Skin epidermis (tissue), 12 donors: ENCODE measurements at regions not wholly inside any gene's neighbourhood (a gene's known extent, or its start where the extent isn't known, plus 50 kb on each side); places are given as distances from the start of the nearest gene placed in this dataset.

Source experiments
- H3K27ac ChIP-seq, 21 experiments: fragments of 200-600 bp; sonication (generic) in 11 of 21; one replicate each; pipeline ENCODE4 v1.5.0; 2020; ENCODE audit warnings: mild to moderate bottlenecking in 3 of 21, inconsistent platforms in 2 of 21, moderate library complexity in 2 of 21
- H3K4me3 ChIP-seq, 7 experiments: fragments of 200-600 bp; sonication (generic) in 2 of 7; one replicate each; pipeline ENCODE4 v1.5.0; 2020; ENCODE audit warnings: inconsistent platforms in 2 of 7, mild to moderate bottlenecking in 2 of 7, moderate library complexity in 1 of 7

DNA sequence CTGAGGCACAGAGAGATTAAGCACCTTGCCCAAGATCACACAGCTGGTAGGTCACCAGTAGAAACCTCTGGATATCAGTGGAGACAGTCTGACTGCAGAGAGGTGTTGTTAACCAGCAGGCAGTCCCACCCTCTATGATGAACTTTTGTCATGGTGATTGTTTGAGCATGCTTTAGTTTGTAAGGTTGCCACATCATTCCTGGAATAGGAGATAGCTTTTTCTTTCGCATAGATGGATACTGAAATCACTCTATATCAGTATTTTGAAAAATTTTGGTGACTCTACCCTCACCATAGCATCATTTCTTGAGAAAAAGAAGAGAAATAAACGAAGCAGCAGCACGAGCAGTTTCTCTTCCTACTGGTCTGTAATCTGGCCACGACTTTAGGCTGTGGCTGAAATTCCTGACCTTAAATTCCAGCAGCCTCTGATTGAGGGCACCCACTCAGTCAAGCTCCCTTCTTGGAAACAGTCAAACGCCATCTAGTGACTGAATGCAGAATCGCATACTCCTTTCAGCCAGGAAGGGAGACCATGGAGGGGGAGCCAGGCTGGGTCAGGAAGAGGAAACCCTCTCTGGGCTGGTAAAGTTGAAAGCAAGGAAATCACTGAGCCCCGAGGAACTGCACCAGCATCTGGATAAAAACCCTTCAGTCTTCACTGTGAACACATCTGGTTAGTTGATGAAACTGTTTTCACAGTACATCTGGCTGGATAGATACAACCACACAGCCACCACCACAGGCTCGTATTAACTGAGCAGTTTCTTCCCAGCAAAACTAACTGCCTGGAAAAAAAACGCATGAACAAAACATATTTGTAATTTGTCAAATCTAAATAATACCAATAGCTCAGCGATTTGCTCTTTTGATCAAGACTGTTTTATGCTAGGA is 108.5 kb upstream of the XYLT1 start:
- H3K4me3 ChIP-seq = no peak overlapping the region
- peak overlapping the region in 7 of 21 experiments; percentile 10 to 47 (median 20) for H3K27ac ChIP-seq

- no peak overlapping the region for H3K27ac ChIP-seq
- no peak overlapping the region for H3K4me3 ChIP-seq
Measured at GRCh38 chr16:17574256-17574655, 103.5 kb upstream of the XYLT1 start.

DNA sequence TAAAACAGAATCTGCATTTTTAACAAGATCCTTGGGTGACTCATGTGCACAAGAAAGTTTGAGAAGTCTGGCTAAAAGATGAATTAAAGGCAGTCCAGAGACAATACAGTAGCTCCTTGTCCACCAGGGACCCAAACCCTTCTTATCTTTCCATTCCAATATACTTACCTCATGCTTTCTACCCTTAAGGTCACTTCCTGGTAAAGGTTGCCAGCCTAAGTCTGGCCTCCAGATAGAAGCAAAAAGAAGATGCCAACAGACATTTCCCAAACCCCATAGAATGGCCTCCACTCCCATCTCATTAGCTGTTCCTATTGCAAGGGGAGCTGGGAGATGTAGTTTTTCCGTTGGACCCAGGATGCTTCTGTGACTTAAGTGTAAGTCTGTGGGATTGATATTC is 101.4 kb upstream of the XYLT1 start:
- Histone ChIP-seq H3K27ac (peak overlapping the region in 6 of 21 experiments; percentile 23 to 59 (median 48)), H3K4me3 (no peak overlapping the region)

DNA sequence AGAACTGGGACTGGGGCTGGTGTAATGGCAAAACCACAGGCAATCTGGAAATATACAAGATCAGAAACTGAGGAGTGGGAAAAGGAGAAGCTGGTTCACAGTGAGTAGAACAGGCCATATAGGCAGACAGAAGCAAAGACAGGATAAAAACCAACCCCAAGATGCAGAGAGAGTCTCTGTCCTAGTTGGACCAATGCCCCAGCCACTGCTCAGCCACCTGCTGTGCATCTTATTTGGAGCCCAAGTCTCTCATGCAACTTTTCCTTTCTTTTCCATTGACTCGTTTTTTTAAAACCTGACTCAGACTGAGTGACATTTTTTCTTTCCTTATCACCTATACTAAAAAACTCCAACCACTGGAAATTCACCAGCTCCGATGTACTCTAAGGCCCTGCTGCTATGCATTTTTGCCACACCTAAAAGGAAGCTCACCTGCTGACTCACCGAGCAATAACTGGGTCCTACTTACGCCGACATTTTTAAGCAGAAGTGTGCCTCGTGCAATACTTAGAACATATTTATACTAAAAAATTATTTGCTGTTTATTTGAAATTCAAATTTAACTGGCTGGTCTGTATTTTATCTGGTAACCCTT is 100.8 kb upstream of the XYLT1 start:
- Histone ChIP-seq H3K27ac (peak overlapping the region in 7 of 21 experiments; percentile 15 to 59 (median 44)), H3K4me3 (no peak overlapping the region)

DNA sequence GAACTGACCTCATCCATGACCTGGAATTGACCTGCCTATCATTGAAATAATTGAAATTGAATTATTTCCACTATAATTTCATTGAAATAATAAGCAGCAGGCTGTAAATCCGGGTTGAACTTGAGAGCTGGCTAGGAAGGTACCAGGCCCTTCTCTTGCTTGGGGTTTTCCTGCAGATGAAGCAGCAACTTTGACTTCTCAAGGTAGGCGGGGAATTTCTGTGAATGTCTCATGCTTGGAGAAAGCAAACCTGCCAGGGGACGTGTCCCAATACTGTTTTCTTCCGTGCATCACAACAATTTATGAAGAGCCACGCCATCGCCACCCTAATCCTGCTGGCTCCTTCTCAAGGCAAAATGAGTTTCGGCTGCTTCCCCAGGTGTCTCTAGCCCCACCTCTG is 97.5 kb upstream of the XYLT1 start:
- H3K27ac ChIP-seq = peak overlapping the region in 13 of 21 experiments; percentile 2 to 76 (median 48)
- H3K4me3 ChIP-seq = no peak overlapping the region

- peak overlapping the region in 12 of 21 experiments; percentile 17 to 72 (median 44) for H3K27ac ChIP-seq
Measured at GRCh38 chr16:17567455-17567854, 96.7 kb upstream of the XYLT1 start.

GRCh38 chr16:17566656-17567450 is 96.1 kb upstream of the XYLT1 start:
- Histone ChIP-seq H3K27ac (peak overlapping the region in 15 of 21 experiments; percentile 2 to 72 (median 48)), H3K4me3 (no peak overlapping the region)

More at GRCh38 chr16:17567455-17567854, 96.7 kb upstream of the XYLT1 start:
- no peak overlapping the region for H3K4me3 ChIP-seq

DNA sequence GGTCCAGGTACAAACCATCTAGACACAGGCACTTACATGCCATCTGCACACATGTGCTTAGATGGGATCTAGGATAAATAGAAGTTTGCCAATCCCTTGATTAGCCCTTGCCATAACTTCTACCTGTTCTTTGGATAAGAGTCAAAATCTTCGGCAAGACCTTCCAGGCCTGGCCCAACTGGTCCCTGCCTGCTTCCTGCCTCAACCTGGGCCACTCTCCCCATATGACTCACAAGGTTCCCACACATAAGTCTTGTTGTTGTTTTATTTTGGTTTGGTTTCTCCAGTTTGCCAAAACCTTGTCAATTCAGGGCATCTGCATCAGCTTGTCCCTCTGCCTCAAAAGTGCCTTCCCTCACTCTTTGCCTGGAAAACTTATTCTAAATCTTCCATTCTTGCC is 95.3 kb upstream of the XYLT1 start:
- Histone ChIP-seq H3K27ac (peak overlapping the region in 15 of 21 experiments; percentile 2 to 72 (median 48)), H3K4me3 (no peak overlapping the region)

DNA sequence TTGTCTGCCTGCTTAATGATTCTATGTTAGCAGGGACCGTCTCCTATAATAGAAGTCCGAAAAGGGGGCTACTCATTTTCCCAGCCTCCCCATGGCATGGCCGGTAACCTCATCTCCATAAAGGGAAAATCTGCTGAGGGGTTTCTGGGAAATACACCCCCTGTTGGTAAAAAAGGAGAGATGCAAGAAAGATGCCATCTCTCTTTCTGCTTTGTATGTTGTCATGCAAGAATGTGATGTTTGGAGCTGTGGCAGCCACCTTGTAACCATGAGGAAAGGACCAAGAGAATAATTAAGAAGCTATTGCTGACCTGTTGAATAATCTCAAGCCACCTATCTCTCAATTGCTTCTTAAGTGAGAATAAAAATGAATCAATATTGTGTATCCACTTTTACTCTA is 94.8 kb upstream of the XYLT1 start:
- peak overlapping the region in 9 of 21 experiments; percentile 16 to 66 (median 54) for H3K27ac ChIP-seq
- no peak overlapping the region for H3K4me3 ChIP-seq

DNA sequence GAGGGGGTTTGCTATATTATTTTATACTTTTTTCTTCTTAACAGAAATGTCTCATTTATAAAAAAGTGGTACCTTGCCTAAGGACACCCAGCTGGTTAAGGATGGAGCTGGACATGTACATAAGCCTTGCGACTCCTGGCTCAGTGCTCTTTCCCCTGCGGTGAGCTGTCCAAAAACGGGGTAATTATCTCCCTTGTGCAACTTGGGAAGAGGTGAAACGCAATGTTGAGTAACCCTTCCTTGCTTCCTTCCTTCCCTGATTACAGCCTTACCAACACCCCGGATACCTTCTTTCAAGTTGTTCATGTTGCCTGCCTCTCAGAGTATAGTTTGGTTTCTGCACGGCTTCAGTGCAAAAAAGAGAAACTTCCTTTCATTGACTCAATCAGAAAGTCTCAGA is 94.1 kb upstream of the XYLT1 start:
- peak overlapping the region in 16 of 21 experiments; percentile 4 to 69 (median 45) for H3K27ac ChIP-seq
- H3K4me3 ChIP-seq = no peak overlapping the region

GRCh38 chr16:17563323-17564091 is 92.7 kb upstream of the XYLT1 start:
- no peak overlapping the region for H3K4me3 ChIP-seq
- H3K27ac ChIP-seq = peak overlapping the region in 12 of 21 experiments; percentile 4 to 69 (median 40)

- H3K27ac ChIP-seq = no peak overlapping the region
Measured at GRCh38 chr16:17561056-17561455, 90.3 kb upstream of the XYLT1 start.

GRCh38 chr16:17560548-17560947 is 89.8 kb upstream of the XYLT1 start:
- Histone ChIP-seq H3K4me3 (no peak overlapping the region), H3K27ac (no peak overlapping the region)

More at GRCh38 chr16:17561056-17561455, 90.3 kb upstream of the XYLT1 start:
- H3K4me3 ChIP-seq = no peak overlapping the region

DNA sequence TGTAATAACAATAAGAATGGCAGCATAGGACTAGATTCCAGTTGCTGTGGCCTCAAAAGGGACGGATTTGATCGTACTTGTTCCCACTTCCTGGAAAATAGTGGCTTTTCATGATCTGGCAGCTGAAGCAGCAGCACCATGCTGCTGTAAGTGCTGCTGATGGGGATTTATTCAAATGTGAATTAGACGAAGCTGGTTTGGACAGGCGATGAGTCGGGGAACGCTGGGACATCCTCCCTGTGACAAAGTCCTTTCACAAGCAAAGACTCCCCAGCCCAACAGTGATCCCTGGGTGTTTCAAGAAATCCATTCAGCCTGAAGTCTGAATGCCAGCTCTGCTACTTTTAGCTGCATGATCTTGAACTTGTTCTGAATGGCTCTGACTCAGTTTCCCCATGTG is 88.6 kb upstream of the XYLT1 start:
- H3K4me3 ChIP-seq = no peak overlapping the region
- no peak overlapping the region for H3K27ac ChIP-seq

DNA sequence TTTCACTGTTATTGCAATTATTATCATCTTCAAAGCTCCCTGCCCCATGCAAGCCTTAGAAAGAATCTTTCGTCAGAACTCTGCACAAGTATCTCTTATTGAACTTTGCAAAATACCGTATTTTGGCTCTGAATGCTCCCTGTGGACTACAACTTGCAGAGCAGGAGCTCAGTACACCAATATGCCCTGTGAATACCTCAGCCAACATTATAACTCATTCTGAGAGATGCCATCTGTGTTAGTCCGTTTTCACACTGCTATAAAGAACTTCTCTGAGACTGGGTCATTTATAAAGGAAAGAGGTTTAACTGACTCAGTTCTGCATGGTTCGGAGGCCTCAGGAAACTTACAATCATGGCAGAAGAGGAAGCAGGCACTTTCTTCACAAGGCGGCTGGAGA is 87.2 kb upstream of the XYLT1 start:
- H3K27ac ChIP-seq = no peak overlapping the region

DNA sequence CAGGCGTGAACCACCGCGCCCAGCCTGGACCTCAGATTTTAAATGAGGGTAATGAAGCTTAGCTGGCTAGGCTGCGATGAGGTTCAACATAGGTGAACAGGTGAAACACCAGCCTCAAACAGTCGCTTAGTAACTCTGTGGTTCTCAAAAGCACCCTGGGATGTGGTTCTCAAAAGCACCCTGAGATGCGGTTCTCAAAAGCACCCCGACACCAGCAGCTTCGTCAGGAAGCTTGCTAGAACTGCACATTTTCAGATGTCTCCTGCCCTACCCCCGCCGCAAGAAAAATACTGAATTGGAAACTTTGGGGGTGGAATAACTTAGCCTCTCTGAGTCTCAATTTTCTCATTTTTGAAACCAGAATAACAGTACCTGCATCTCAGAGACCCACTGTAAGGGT is 86.7 kb upstream of the XYLT1 start:
- no peak overlapping the region for H3K27ac ChIP-seq
- H3K4me3 ChIP-seq = no peak overlapping the region

More for the DNA sequence above, 87.2 kb upstream of the XYLT1 start:
- H3K4me3 ChIP-seq = no peak overlapping the region

- no peak overlapping the region for H3K27ac ChIP-seq
- H3K4me3 ChIP-seq = no peak overlapping the region
Measured at GRCh38 chr16:17556276-17557052, 85.7 kb upstream of the XYLT1 start.

GRCh38 chr16:17555176-17555575 is 84.4 kb upstream of the XYLT1 start:
- no peak overlapping the region for H3K4me3 ChIP-seq
- H3K27ac ChIP-seq = no peak overlapping the region

- no peak overlapping the region for H3K27ac ChIP-seq
Measured at GRCh38 chr16:17552351-17552750, 81.6 kb upstream of the XYLT1 start.

More at GRCh38 chr16:17552351-17552750, 81.6 kb upstream of the XYLT1 start:
- H3K4me3 ChIP-seq = no peak overlapping the region
